Brain microvascular endothelial cell (primary cell): ENCODE measurements at regions not wholly inside any gene's neighbourhood (a gene's known extent, or its start where the extent isn't known, plus 50 kb on each side); places are given as distances from the start of the nearest gene placed in this dataset.
A peak's percentile ranks its signal among the peaks of the same experiment; 100 is the strongest.
"Not testable (repeated sequence)": the region's sequence is repeated elsewhere in the genome, so short reads cannot be mapped to it uniquely, and the experiment has no call there.

Experiments
- DNase-seq: peaks from one replicate; pipeline ENCODE4 v3.0.0-alpha.2; 2020
- H3K27ac ChIP-seq: fragments of 250-450 bp; sonication (Bioruptor Pico); 2 replicates; pipeline ENCODE4 v1.5.1; 2020; ENCODE audit warnings: mild to moderate bottlenecking, moderate library complexity
- H3K27me3 ChIP-seq: fragments of 250-450 bp; sonication (Bioruptor Pico); replicated peaks from 2 replicates; pipeline ENCODE4 v1.5.1; 2020; ENCODE audit warnings: mild to moderate bottlenecking
- H3K36me3 ChIP-seq: fragments of 250-450 bp; sonication (Bioruptor Pico); replicated peaks from 2 replicates; pipeline ENCODE4 v1.5.1; 2020; ENCODE audit warnings: mild to moderate bottlenecking
- H3K4me3 ChIP-seq: 2 replicates; pipeline ENCODE4 v1.5.1; 2011; ENCODE audit warnings: low read depth, mild to moderate bottlenecking, control low read depth, low read length, moderate library complexity
- in situ Hi-C: cut with HindIII; loops from 2 replicates; pipeline ENCODE4 v1.10.0; 2017; ENCODE audit warnings: low sequenced_read_pairs, low pct_ligation_motif_present
- TF ChIP-seq, protein P1 (sequence below): IDR thresholded peaks from 2 replicates; pipeline ENCODE4 v1.5.1; 2011; ENCODE audit warnings: low read depth, mild to moderate bottlenecking, moderate library complexity, low read length, control low read depth, inconsistent platforms; ENCODE audit errors: missing control alignments

GRCh38 chr12:112686373-112686772 lies 105.2 kb upstream of the RPH3A start:
- Histone ChIP-seq H3K4me3 (no peak overlapping the region), H3K36me3 (no peaks in the 10 kb centered on the region), H3K27ac (no peak overlapping the region), H3K27me3 (no peaks in the 10 kb centered on the region)
- TF ChIP-seq, protein P1, sequence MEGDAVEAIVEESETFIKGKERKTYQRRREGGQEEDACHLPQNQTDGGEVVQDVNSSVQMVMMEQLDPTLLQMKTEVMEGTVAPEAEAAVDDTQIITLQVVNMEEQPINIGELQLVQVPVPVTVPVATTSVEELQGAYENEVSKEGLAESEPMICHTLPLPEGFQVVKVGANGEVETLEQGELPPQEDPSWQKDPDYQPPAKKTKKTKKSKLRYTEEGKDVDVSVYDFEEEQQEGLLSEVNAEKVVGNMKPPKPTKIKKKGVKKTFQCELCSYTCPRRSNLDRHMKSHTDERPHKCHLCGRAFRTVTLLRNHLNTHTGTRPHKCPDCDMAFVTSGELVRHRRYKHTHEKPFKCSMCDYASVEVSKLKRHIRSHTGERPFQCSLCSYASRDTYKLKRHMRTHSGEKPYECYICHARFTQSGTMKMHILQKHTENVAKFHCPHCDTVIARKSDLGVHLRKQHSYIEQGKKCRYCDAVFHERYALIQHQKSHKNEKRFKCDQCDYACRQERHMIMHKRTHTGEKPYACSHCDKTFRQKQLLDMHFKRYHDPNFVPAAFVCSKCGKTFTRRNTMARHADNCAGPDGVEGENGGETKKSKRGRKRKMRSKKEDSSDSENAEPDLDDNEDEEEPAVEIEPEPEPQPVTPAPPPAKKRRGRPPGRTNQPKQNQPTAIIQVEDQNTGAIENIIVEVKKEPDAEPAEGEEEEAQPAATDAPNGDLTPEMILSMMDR: no peak
- in situ Hi-C loops: no loop called here
- peak; percentile 8 for DNase-seq

- in situ Hi-C loops: no loop called here
Observed at GRCh38 chr12:112694065-112694464, 97.5 kb upstream of the RPH3A start.

GRCh38 chr12:112697441-112697840 lies 94.1 kb upstream of the RPH3A start:
- H3K4me3 ChIP-seq, H3K27ac ChIP-seq, DNase-seq, H3K27me3 ChIP-seq, in situ Hi-C loops, H3K36me3 ChIP-seq: not testable (repeated sequence)

More at GRCh38 chr12:112694065-112694464, 97.5 kb upstream of the RPH3A start:
- Histone ChIP-seq H3K27me3 (no peaks in the 10 kb centered on the region), H3K36me3 (no peaks in the 10 kb centered on the region), H3K4me3 (no peak overlapping the region), H3K27ac (no peak overlapping the region)
- TF ChIP-seq, protein P1: no peak
- DNase-seq: no peak

DNA sequence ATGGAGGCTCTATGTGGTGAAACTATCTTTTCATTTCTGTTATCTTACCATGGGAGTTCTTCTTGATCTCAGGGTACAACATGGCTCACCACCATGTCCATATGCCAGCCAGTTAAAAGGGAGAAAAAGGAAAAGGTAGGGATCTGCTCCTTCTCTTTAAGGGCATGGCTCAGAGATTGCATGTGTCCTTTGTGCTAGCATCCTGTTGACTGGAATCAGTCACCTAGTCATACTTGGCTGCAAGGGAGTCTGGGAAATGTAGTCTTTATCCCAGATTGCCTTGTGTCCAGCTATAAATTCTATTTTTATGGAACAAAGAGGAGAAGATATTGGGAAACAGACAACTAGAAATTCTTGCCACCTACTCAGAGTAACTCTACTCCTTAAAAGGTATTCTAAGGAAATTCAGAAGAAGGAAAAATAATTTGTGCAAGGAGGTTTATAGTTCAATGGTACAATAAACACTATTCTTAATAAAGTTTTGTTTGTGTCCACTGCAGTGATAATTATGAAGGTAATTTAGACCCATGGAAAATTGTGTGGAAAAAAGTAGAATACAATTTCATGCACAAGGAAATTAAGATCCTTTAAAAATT lies 86.4 kb upstream of the RPH3A start:
- H3K36me3 ChIP-seq: no peaks in the 10 kb centered on the region
- in situ Hi-C loops: no loop called here

GRCh38 chr12:112710414-112710813 lies 81.1 kb upstream of the RPH3A start:
- in situ Hi-C loops: no loop called here
- Histone ChIP-seq H3K4me3 (no peak overlapping the region), H3K27me3 (no peaks in the 10 kb centered on the region), H3K36me3 (no peaks in the 10 kb centered on the region), H3K27ac (no peak overlapping the region)
- TF ChIP-seq, protein P1: no peak
- no peak for DNase-seq

More for the DNA sequence above, 86.4 kb upstream of the RPH3A start:
- TF ChIP-seq, protein P1: no peak
- Histone ChIP-seq H3K4me3 (no peak overlapping the region), H3K27ac (no peak overlapping the region), H3K27me3 (no peaks in the 10 kb centered on the region)
- no peak for DNase-seq

DNA sequence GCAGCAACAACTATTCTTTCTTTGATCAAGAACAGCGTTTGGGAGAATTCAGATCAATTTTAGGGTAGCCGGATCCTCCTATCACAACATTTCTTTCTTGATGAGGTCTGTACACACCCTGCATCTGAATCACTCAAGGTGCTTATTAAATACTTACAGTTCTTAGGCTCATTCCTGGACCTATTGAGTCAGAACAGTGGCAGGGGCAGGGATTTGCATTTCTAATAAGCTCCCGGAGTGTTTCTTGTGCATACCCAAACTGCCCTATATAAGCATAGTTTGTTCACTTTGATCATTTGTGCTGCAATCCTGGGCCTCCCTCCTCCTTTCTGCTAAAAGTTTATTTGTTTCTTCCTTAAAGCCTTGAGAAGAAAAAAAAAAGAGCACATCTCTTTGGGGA lies 80.5 kb upstream of the RPH3A start:
- Histone ChIP-seq H3K27ac (no peak overlapping the region), H3K27me3 (no peaks in the 10 kb centered on the region), H3K36me3 (no peaks in the 10 kb centered on the region), H3K4me3 (no peak overlapping the region)
- TF ChIP-seq, protein P1: no peak
- in situ Hi-C loops: no loop called here
- DNase-seq: no peak
